Fibroblast of upper back skin (primary cell): ENCODE measurements at regions not wholly inside any gene's neighbourhood (a gene's known extent, or its start where the extent isn't known, plus 50 kb on each side); places are given as distances from the start of the nearest gene placed in this dataset.
"Not testable (repeated sequence)": the region's sequence is repeated elsewhere in the genome, so short reads cannot be mapped to it uniquely, and the experiment has no call there.

Experiments
- DNase-seq: peaks from one replicate; pipeline ENCODE4 v3.0.0-alpha.2; 2013

- no peak for DNase-seq
These were observed 931.6 kb upstream of the GOT2 start for GRCh38 chr16:59665618-59666220.

GRCh38 chr16:59658572-59658971, 924.5 kb upstream of the GOT2 start:
- no peak for DNase-seq

- DNase-seq, result no peak
These were observed 920.9 kb upstream of the GOT2 start for GRCh38 chr16:59655031-59655430.

GRCh38 chr16:59654455-59654854, 920.3 kb upstream of the GOT2 start:
- DNase-seq, result no peak

GRCh38 chr16:59651662-59652061, 917.5 kb upstream of the GOT2 start:
- no peak for DNase-seq

GRCh38 chr16:59645194-59645593, 911.1 kb upstream of the GOT2 start:
- no peak for DNase-seq

GRCh38 chr16:59635674-59636073, 901.6 kb upstream of the GOT2 start:
- DNase-seq, result peak; percentile 92

- peak; percentile 54 for DNase-seq
These were observed 900.8 kb upstream of the GOT2 start for GRCh38 chr16:59634951-59635350.

- peak; percentile 88 for DNase-seq
These were observed 900.0 kb upstream of the GOT2 start for GRCh38 chr16:59634004-59634579.

GRCh38 chr16:59632276-59632855, 898.2 kb upstream of the GOT2 start:
- DNase-seq, result peak; percentile 71

GRCh38 chr16:59624381-59624780, 890.3 kb upstream of the GOT2 start:
- DNase-seq, result not testable (repeated sequence)

GRCh38 chr16:59614466-59615240, 880.5 kb upstream of the GOT2 start:
- DNase-seq, result no peak

- not testable (repeated sequence) for DNase-seq
These were observed 878.9 kb upstream of the GOT2 start for GRCh38 chr16:59612910-59613620.

- no peak for DNase-seq
These were observed 878.0 kb upstream of the GOT2 start for GRCh38 chr16:59612094-59612493.

- DNase-seq, result peak; percentile 25
These were observed 877.4 kb upstream of the GOT2 start for GRCh38 chr16:59611556-59611955.

- DNase-seq, result no peak
These were observed 871.6 kb upstream of the GOT2 start for GRCh38 chr16:59605706-59606105.

- DNase-seq, result peak; percentile 41
These were observed 870.2 kb upstream of the GOT2 start for GRCh38 chr16:59604354-59604753.

GRCh38 chr16:59601452-59601851, 867.3 kb upstream of the GOT2 start:
- no peak for DNase-seq

- peak; percentile 27 for DNase-seq
These were observed 863.2 kb upstream of the GOT2 start for GRCh38 chr16:59597269-59597668.

- no peak for DNase-seq
These were observed 862.6 kb upstream of the GOT2 start for GRCh38 chr16:59596693-59597092.

GRCh38 chr16:59593194-59593661, 859.1 kb upstream of the GOT2 start:
- peak; percentile 97 for DNase-seq

- peak; percentile 50 for DNase-seq
These were observed 857.4 kb upstream of the GOT2 start for GRCh38 chr16:59591480-59591879.

GRCh38 chr16:59590845-59591244, 856.7 kb upstream of the GOT2 start:
- no peak for DNase-seq
